NCI-H146 (cell line): ENCODE measurements at regions not wholly inside any gene's neighbourhood (a gene's known extent, or its start where the extent isn't known, plus 50 kb on each side); places are given as distances from the start of the nearest gene placed in this dataset.

Source experiments
- DNase-seq: peaks from one replicate; lab custom pipeline; 2025; lab: John Stamatoyannopoulos, UW

DNA sequence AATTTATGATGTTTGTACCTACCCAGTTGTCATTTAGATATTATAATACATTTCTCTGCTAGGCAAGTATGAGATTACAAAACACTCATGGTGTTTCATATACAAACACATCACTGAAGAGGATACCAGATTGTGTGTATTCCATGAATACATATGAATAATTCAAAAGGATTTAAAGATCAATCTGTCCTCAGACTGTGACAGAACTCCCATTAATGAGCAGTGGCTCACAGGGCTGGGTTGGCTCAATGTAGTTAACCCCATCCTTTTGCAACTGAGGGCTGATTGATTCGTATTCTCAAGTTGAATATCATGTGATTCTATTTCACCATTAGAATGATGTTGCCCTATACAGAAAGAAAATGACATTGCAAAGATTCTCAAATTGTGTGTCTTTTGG is 79.6 kb upstream of the SPANXN2 start:
- no peak for DNase-seq

DNA sequence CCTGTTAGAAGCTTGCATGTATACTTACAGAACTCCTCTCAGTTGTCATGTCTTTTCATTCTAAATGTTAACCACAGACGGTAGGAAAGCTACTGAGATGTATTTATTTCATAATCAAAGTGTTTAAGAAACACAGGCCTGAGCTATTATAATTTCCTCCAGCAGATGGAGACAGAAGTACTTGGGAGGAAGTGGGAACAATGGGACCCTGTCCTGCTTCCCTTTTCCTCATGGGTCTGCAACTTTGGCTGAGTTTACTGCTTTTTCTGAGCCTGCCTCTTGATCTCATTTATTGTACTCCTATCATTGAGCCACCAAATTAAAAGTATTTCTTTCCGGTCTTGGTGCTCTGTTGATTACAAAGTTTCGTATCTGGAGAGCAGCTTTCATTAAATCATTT is 67.7 kb upstream of the SPANXN2 start:
- peak; percentile 5 for DNase-seq

DNA sequence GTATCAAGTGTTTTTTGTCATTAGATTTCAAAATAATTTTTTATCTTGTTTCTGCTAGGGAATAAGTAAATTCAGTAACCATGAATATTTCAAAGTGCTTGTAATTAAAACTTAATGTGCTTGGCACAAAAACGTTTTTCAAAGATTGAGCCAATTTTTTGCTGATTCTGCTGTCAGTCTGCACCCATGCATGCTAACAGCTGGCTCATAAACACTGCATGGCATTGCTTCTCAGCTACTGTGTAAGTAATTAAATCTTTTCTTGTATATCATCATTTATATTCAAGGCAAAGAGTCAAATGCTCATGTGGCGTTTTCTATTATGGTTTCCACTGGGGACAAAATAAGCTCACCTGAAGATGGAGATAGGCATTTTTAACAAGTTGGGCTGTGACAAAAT is 66.8 kb upstream of the SPANXN2 start:
- DNase-seq, result no peak

DNA sequence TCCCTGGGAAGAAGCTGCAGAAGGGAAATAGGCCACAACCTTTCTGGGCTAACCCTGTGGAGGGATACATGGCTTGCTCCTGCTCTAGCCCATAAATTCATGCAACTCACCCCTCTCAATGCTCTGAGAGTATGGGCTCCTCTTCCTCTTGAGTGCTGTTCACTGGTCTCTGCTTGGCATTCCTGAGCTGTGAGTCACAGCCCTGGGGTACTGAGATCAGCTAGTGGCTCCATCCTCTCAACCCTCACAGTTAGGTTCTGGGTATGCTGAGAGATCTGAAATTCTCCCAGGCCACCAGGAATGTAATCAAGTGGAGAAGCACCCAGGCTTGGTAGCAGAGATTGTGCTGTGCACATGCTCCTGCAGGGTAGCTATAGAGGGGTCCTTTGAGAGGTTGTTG is 60.6 kb upstream of the SPANXN2 start:
- no peak for DNase-seq
